H9 (cell line): ENCODE measurements at regions not wholly inside any gene's neighbourhood (a gene's known extent, or its start where the extent isn't known, plus 50 kb on each side); places are given as distances from the start of the nearest gene placed in this dataset.
A peak's percentile ranks its signal among the peaks of the same experiment; 100 is the strongest.

Experiments used
- DNase-seq: peaks from one replicate; pipeline ENCODE4 v3.0.0-alpha.2; 2017
- H2AFZ ChIP-seq: one replicate; pipeline ENCODE4 v1.6.1; 2013; ENCODE audit warnings: mild to moderate bottlenecking, low read length, control low read depth, moderate library complexity
- H2AK5ac ChIP-seq: 2 replicates; pipeline ENCODE4 v1.6.1; 2013; ENCODE audit warnings: low read length, control low read depth, mixed read lengths; ENCODE audit not compliant: insufficient read length
- H2BK120ac ChIP-seq: one replicate; pipeline ENCODE4 v1.6.1; 2013; ENCODE audit warnings: low read depth, mild to moderate bottlenecking, low read length, control low read depth, inconsistent platforms; ENCODE audit not compliant: poor library complexity, severe bottlenecking
- H2BK12ac ChIP-seq: 2 replicates; pipeline ENCODE4 v1.6.1; 2013; ENCODE audit warnings: low read length, control low read depth, mixed read lengths, low read depth; ENCODE audit not compliant: insufficient read length
- H2BK15ac ChIP-seq: 2 replicates; pipeline ENCODE4 v1.6.1; 2013; ENCODE audit warnings: low read depth, low read length, control low read depth
- H2BK20ac ChIP-seq: one replicate; pipeline ENCODE4 v1.6.1; 2013; ENCODE audit warnings: low read depth, mild to moderate bottlenecking, low read length, control low read depth, inconsistent platforms; ENCODE audit not compliant: poor library complexity, severe bottlenecking
- H2BK5ac ChIP-seq: 2 replicates; pipeline ENCODE4 v1.6.1; 2013; ENCODE audit warnings: low read length, control low read depth, mixed read lengths; ENCODE audit not compliant: insufficient read length
- H3K14ac ChIP-seq: 2 replicates; pipeline ENCODE4 v1.6.1; 2013; ENCODE audit warnings: low read length, control low read depth; ENCODE audit not compliant: insufficient read depth
- H3K18ac ChIP-seq: 2 replicates; pipeline ENCODE4 v1.6.1; 2013; ENCODE audit warnings: low read depth, mild to moderate bottlenecking, mixed read lengths, low read length, control low read depth; ENCODE audit not compliant: insufficient read length
- H3K23ac ChIP-seq: 2 replicates; pipeline ENCODE4 v1.6.1; 2013; ENCODE audit warnings: low read length, control low read depth, mixed read lengths, low read depth; ENCODE audit not compliant: insufficient read length
- H3K23me2 ChIP-seq: 2 replicates; pipeline ENCODE4 v1.6.1; 2013; ENCODE audit warnings: low read depth, mild to moderate bottlenecking, mixed read lengths, low read length, control low read depth; ENCODE audit not compliant: insufficient read length, poor library complexity, severe bottlenecking
- H3K27ac ChIP-seq: 2 replicates; pipeline ENCODE4 v1.5.1; 2013; ENCODE audit warnings: low read length, control low read depth, mixed read lengths, low read depth; ENCODE audit not compliant: insufficient read length
- H3K27me3 ChIP-seq: 2 replicates; pipeline ENCODE4 v1.6.1; 2013; ENCODE audit warnings: low read length, control low read depth, inconsistent platforms; ENCODE audit not compliant: insufficient read depth
- H3K4ac ChIP-seq: 2 replicates; pipeline ENCODE4 v1.6.1; 2013; ENCODE audit warnings: low read depth, mild to moderate bottlenecking, control low read depth, inconsistent platforms, low read length, moderate library complexity
- H3K4me1 ChIP-seq: 2 replicates; pipeline ENCODE4 v1.6.1; 2013; ENCODE audit warnings: low read length, control low read depth, inconsistent platforms; ENCODE audit not compliant: insufficient read depth
- H3K4me2 ChIP-seq: 2 replicates; pipeline ENCODE4 v1.6.1; 2013; ENCODE audit warnings: low read length, control low read depth, mixed read lengths; ENCODE audit not compliant: insufficient read length, insufficient read depth
- H3K56ac ChIP-seq: 2 replicates; pipeline ENCODE4 v1.6.1; 2013; ENCODE audit warnings: low read depth, mild to moderate bottlenecking, mixed read lengths, low read length, control low read depth; ENCODE audit not compliant: insufficient read length
- H3K79me1 ChIP-seq: 2 replicates; pipeline ENCODE4 v1.6.1; 2013; ENCODE audit warnings: low read depth, mild to moderate bottlenecking, moderate library complexity, low read length, control low read depth, inconsistent platforms; ENCODE audit not compliant: insufficient read depth, poor library complexity, severe bottlenecking
- H3K79me2 ChIP-seq: 2 replicates; pipeline ENCODE4 v1.6.1; 2013; ENCODE audit warnings: low read length, control low read depth, inconsistent platforms; ENCODE audit not compliant: insufficient read depth
- H3K9ac ChIP-seq: 2 replicates; pipeline ENCODE4 v1.6.1; 2013; ENCODE audit warnings: low read length, control low read depth, mixed read lengths; ENCODE audit not compliant: insufficient read length; ENCODE audit errors: extremely low read depth
- H3K9me3 ChIP-seq: one replicate; pipeline ENCODE4 v1.6.1; 2013; ENCODE audit warnings: low read depth, low read length, inconsistent platforms; ENCODE audit not compliant: control insufficient read depth
- H3T11ph ChIP-seq: one replicate; pipeline ENCODE4 v1.6.1; 2013; ENCODE audit warnings: mild to moderate bottlenecking, low read length, control low read depth, inconsistent platforms
- H4K20me1 ChIP-seq: one replicate; pipeline ENCODE4 v1.6.1; 2013; ENCODE audit not compliant: control insufficient read depth, insufficient read length, insufficient read depth
- H4K5ac ChIP-seq: 2 replicates; pipeline ENCODE4 v1.6.1; 2013; ENCODE audit warnings: low read depth, mild to moderate bottlenecking, mixed read lengths, low read length, control low read depth; ENCODE audit not compliant: insufficient read length
- H4K8ac ChIP-seq: replicated peaks from 2 replicates; pipeline ENCODE4 v1.6.1; 2013; ENCODE audit warnings: low read length, control low read depth, mixed read lengths, low read depth; ENCODE audit not compliant: insufficient read length
- H4K91ac ChIP-seq: 2 replicates; pipeline ENCODE4 v1.6.1; 2013; ENCODE audit warnings: low read depth, mild to moderate bottlenecking, moderate library complexity, mixed read lengths, low read length, control low read depth; ENCODE audit not compliant: insufficient read length
- H3K27ac Mint-ChIP-seq, 3 experiments: 2 replicates in 2 of 3; 3 replicates in 1 of 3; pipeline ENCODE4 v1.8.0; 2020 to 2021; ENCODE audit warnings: mixed read lengths in 3 of 3, mild to moderate bottlenecking in 1 of 3, moderate library complexity in 1 of 3
- H3K27me3 Mint-ChIP-seq: 2 replicates; pipeline ENCODE4 v1.8.0; 2021; ENCODE audit warnings: low read depth, mild to moderate bottlenecking, moderate library complexity, mixed read lengths
- H3K36me3 Mint-ChIP-seq, 3 experiments: 2 replicates in 2 of 3; 3 replicates in 1 of 3; pipeline ENCODE4 v1.8.0; 2020 to 2021; ENCODE audit warnings: low read depth in 3 of 3, mixed read lengths in 3 of 3; ENCODE audit not compliant: insufficient read depth in 1 of 3
- H3K4me1 Mint-ChIP-seq, 2 experiments: 2 replicates each; pipeline ENCODE4 v1.8.0; 2020; ENCODE audit warnings: mixed read lengths in 2 of 2
- H3K4me3 Mint-ChIP-seq, 2 experiments: 2 replicates in 1 of 2; 3 replicates in 1 of 2; pipeline ENCODE4 v1.8.0; 2020 to 2021; ENCODE audit warnings: mild to moderate bottlenecking in 2 of 2, mixed read lengths in 2 of 2, moderate library complexity in 1 of 2
- H3K9me3 Mint-ChIP-seq, 2 experiments: 2 replicates in 1 of 2; 3 replicates in 1 of 2; pipeline ENCODE4 v1.8.0; 2020; ENCODE audit warnings: mild to moderate bottlenecking in 2 of 2, mixed read lengths in 2 of 2, moderate library complexity in 1 of 2
- WGBS: extraction: QIAGEN DNeasy Blood & Tissue Kit; methylation state at CpG from one replicate; pipeline ENCODE4 v1.1.7; 2013; ENCODE audit warnings: missing lambda C conversion rate, low lambda C conversion rate, mixed read lengths; ENCODE audit not compliant: insufficient read length; ENCODE audit errors: extremely low coverage; 5-methylcytosine and 5-hydroxymethylcytosine counted together
- TF ChIP-seq, protein P1 (sequence below): fragments of 200-600 bp; sonication (generic); conservative IDR thresholded peaks from 3 replicates; pipeline ENCODE4 v1.8.0; 2021; ENCODE audit warnings: antibody characterized with exemption, mild to moderate bottlenecking

DNA sequence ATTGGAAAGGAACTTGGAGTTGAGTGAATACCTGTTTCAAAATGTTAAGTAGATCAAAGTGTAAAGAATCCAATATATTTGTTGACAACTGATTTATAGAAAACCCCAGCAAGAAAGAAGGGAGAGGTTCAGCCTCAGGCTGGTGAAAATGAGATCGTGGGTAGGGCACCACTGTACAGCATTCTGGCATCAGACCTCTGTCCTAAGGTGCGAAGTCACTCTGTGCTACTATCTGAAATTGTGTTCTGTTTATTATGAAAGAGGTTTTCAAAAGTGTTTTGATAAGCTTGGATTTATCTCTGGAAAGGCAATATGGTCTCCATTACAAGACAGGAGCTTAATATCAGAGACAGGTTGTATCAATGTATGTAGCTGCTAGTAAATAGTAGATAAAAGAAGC is 80.5 kb upstream of the MAP4K3 start:
- H3K27ac Mint-ChIP-seq = peak overlapping the region in 1 of 3 experiments; percentile 99; a peak in 3 of 7 replicates
- no peak overlapping the region for H2BK20ac ChIP-seq
- peaks cover 30 to 40% (median 32%) of the 10 kb centered on the region in 3 experiments for H3K36me3 Mint-ChIP-seq
- no peak overlapping the region for H2AK5ac ChIP-seq
- peaks cover 46 to 50% of the 10 kb centered on the region in 2 experiments for H3K4me1 Mint-ChIP-seq
- peak overlapping the region; percentile 92 for H3K27ac ChIP-seq
- H4K5ac ChIP-seq = no peak overlapping the region
- H3T11ph ChIP-seq = no peak overlapping the region
- no peak overlapping the region for H3K4me2 ChIP-seq
- no peaks in the 10 kb centered on the region for H3K79me1 ChIP-seq
- no peak overlapping the region for H3K56ac ChIP-seq
- no peak overlapping the region for H2AFZ ChIP-seq
- H4K8ac ChIP-seq = no peak overlapping the region
- no peaks in the 10 kb centered on the region for H3K23me2 ChIP-seq
- H3K9ac ChIP-seq = no peak overlapping the region
- H2BK120ac ChIP-seq = no peak overlapping the region
- H3K4ac ChIP-seq = no peak overlapping the region
- peaks cover 22 to 28% of the 10 kb centered on the region in 2 experiments for H3K9me3 Mint-ChIP-seq
- H3K18ac ChIP-seq = no peak overlapping the region
- H3K79me2 ChIP-seq = no peaks in the 10 kb centered on the region
- no peak overlapping the region for H3K23ac ChIP-seq
- DNase-seq = no peak
- H2BK15ac ChIP-seq = no peak overlapping the region
- no peak overlapping the region for H2BK5ac ChIP-seq
- H3K14ac ChIP-seq = no peak overlapping the region
- WGBS = no CpG with 5 or more reads among the region's 2 CpGs
- no peaks in the 10 kb centered on the region for H4K20me1 ChIP-seq
- peaks cover 20% of the 10 kb centered on the region for H3K4me1 ChIP-seq
- H3K27me3 ChIP-seq = no peaks in the 10 kb centered on the region
- TF ChIP-seq, protein P1, sequence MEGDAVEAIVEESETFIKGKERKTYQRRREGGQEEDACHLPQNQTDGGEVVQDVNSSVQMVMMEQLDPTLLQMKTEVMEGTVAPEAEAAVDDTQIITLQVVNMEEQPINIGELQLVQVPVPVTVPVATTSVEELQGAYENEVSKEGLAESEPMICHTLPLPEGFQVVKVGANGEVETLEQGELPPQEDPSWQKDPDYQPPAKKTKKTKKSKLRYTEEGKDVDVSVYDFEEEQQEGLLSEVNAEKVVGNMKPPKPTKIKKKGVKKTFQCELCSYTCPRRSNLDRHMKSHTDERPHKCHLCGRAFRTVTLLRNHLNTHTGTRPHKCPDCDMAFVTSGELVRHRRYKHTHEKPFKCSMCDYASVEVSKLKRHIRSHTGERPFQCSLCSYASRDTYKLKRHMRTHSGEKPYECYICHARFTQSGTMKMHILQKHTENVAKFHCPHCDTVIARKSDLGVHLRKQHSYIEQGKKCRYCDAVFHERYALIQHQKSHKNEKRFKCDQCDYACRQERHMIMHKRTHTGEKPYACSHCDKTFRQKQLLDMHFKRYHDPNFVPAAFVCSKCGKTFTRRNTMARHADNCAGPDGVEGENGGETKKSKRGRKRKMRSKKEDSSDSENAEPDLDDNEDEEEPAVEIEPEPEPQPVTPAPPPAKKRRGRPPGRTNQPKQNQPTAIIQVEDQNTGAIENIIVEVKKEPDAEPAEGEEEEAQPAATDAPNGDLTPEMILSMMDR = no peak
- H4K91ac ChIP-seq = no peak overlapping the region
- no peak overlapping the region for H3K4me3 Mint-ChIP-seq
- H3K27me3 Mint-ChIP-seq = no peaks in the 10 kb centered on the region
- H2BK12ac ChIP-seq = no peak overlapping the region
- H3K9me3 ChIP-seq = peaks cover 26% of the 10 kb centered on the region
